Vagina (tissue), 2 donors: ENCODE measurements at regions not wholly inside any gene's neighbourhood (a gene's known extent, or its start where the extent isn't known, plus 50 kb on each side); places are given as distances from the start of the nearest gene placed in this dataset.

ENCODE experiments used
- CTCF ChIP-seq, 3 experiments: fragments of 450-650 bp in 2 of 3; fragments of 200-600 bp in 1 of 3; sonication (generic) in 1 of 3; IDR thresholded peaks; one replicate each; pipeline ENCODE4 v1.5.1; 2017 to 2019; ENCODE audit warnings: antibody characterized with exemption in 3 of 3, mild to moderate bottlenecking in 2 of 3, moderate library complexity in 2 of 3
- POLR2AphosphoS5 ChIP-seq, 2 donors: sonication (generic); formaldehyde crosslinking; IDR thresholded peaks; one replicate each; pipeline ENCODE4 v1.9.0; 2017; ENCODE audit warnings: antibody characterized with exemption in 2 of 2, mild to moderate bottlenecking in 2 of 2, low read depth in 1 of 2; ENCODE audit not compliant: insufficient read depth in 1 of 2

GRCh38 chr17:63132459-63132911 is 166.4 kb downstream of the TANC2 start:
- no peak for TF ChIP-seq CTCF (IDR thresholded peaks at IDR 0.05)
- TF ChIP-seq POLR2AphosphoS5 (IDR thresholded peaks at IDR 0.05; ENCODE audit: insufficient read depth in 1 of 2, low read depth in 1 of 2), result no peak
